HCEC 1CT (cell line): ENCODE measurements at regions not wholly inside any gene's neighbourhood (a gene's known extent, or its start where the extent isn't known, plus 50 kb on each side); places are given as distances from the start of the nearest gene placed in this dataset.
"Not testable (repeated sequence)": the region's sequence is repeated elsewhere in the genome, so short reads cannot be mapped to it uniquely, and the experiment has no call there.

Experiments
- DNase-seq: peaks from one replicate; pipeline ENCODE4 v3.0.0-alpha.2; 2017

GRCh38 chr9:33695856-33696255 is 99.5 kb upstream of the PRSS3 start:
- DNase-seq: no peak

- DNase-seq: no peak
These were observed 98.2 kb upstream of the PRSS3 start for GRCh38 chr9:33697171-33697570.

GRCh38 chr9:33698267-33698666 is 97.1 kb upstream of the PRSS3 start:
- no peak for DNase-seq

GRCh38 chr9:33700940-33701339 is 94.4 kb upstream of the PRSS3 start:
- not testable (repeated sequence) for DNase-seq

- DNase-seq: no peak
These were observed 91.8 kb upstream of the PRSS3 start for GRCh38 chr9:33703430-33704102.

GRCh38 chr9:33705440-33705839 is 89.9 kb upstream of the PRSS3 start:
- DNase-seq: not testable (repeated sequence)

- DNase-seq: no peak
These were observed 86.9 kb upstream of the PRSS3 start for GRCh38 chr9:33708441-33708840.

GRCh38 chr9:33709269-33709668 is 86.1 kb upstream of the PRSS3 start:
- DNase-seq: no peak

- not testable (repeated sequence) for DNase-seq
These were observed 83.9 kb upstream of the PRSS3 start for GRCh38 chr9:33711418-33711817.

GRCh38 chr9:33714989-33715388 is 80.4 kb upstream of the PRSS3 start:
- DNase-seq: no peak

- peak; percentile 13 for DNase-seq
These were observed 76.4 kb upstream of the PRSS3 start for GRCh38 chr9:33718987-33719386.

- DNase-seq: no peak
These were observed 75.6 kb upstream of the PRSS3 start for GRCh38 chr9:33719581-33720374.

- DNase-seq: peak; percentile 59
These were observed 73.5 kb upstream of the PRSS3 start for GRCh38 chr9:33721674-33722358.

GRCh38 chr9:33722359-33722675 is 73.0 kb upstream of the PRSS3 start:
- DNase-seq: no peak

- DNase-seq: no peak
These were observed 66.7 kb upstream of the PRSS3 start for GRCh38 chr9:33728613-33729012.

GRCh38 chr9:33731142-33731541 is 64.2 kb upstream of the PRSS3 start:
- no peak for DNase-seq

- DNase-seq: no peak
These were observed 63.7 kb upstream of the PRSS3 start for GRCh38 chr9:33731625-33732024.

GRCh38 chr9:33734247-33734940 is 61.0 kb upstream of the PRSS3 start:
- DNase-seq: not testable (repeated sequence)

- not testable (repeated sequence) for DNase-seq
These were observed 60.2 kb upstream of the PRSS3 start for GRCh38 chr9:33734941-33735835.

GRCh38 chr9:33737811-33738606 is 57.4 kb upstream of the PRSS3 start:
- peak; percentile 74 for DNase-seq

- no peak for DNase-seq
These were observed 56.0 kb upstream of the PRSS3 start for GRCh38 chr9:33739398-33739797.
